CD4-positive, alpha-beta T cell treated with Interleukin-6 for 4 hours (primary cell): ENCODE measurements at regions not wholly inside any gene's neighbourhood (a gene's known extent, or its start where the extent isn't known, plus 50 kb on each side); places are given as distances from the start of the nearest gene placed in this dataset.
"Not testable (repeated sequence)": the region's sequence is repeated elsewhere in the genome, so short reads cannot be mapped to it uniquely, and the experiment has no call there.

ENCODE experiments used
- DNase-seq: peaks from one replicate; pipeline ENCODE4 v3.0.0-alpha.2; 2020; ENCODE audit warnings: mixed read lengths

- not testable (repeated sequence) for DNase-seq
These were observed 893.9 kb downstream of the SLC6A15 start for GRCh38 chr12:84018556-84019179.

DNA sequence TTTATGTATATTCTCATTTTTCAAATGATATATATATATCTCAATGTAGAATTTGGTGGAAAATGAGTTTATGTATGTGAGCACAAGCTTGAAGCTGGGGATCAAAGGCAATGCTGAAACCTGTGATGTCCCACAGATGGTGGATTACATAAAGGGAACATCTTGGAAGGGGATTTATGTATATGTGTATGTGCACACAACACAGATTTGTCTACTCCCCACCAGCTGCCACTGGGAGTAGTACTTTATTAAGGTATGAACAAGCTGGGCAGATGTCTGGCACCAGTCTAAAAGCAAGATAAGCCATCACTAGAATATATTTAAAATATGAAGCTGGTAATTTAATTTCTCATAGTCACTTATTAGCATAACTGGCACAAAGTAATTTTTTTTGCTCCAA, 895.6 kb downstream of the SLC6A15 start:
- no peak for DNase-seq

DNA sequence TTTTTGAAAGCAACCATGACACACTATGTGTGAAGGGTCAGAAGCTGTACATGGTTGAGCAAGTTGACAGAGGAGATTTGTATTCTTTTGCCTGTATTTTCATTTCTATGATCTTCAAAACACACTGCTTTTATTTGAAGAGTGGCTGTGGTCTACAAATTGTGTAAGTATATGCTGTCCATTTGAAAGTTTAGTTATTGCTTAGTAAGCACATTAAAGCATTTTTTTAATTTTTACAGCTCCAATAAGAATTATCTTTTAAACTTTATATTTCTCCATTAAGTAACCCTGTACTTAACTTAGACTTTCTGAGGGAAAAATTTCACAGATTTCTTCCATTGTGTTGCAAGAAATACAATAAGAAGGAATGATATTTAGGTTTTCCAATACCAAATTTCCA, 915.2 kb downstream of the SLC6A15 start:
- no peak for DNase-seq

- DNase-seq = no peak
These were observed 915.9 kb downstream of the SLC6A15 start for GRCh38 chr12:83996671-83997070.

DNA sequence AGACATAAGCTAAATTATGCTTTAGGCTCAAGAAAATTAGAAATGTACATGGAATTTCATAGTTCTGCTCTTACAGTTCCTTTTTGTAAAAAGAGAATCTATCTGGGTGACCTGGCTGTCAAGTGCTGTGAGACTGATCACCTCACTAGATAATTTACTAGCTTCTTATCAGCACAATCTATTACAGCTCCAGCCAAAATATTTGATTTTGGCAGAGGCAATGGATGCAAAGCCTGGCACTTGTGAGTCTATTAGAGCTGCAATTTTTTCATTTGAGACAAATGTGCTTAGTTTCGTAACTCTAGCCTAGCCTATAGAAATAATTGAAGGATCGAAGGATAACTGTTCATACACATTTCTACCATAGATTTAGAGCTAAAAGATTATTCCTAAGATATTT, 927.5 kb downstream of the SLC6A15 start:
- no peak for DNase-seq

DNA sequence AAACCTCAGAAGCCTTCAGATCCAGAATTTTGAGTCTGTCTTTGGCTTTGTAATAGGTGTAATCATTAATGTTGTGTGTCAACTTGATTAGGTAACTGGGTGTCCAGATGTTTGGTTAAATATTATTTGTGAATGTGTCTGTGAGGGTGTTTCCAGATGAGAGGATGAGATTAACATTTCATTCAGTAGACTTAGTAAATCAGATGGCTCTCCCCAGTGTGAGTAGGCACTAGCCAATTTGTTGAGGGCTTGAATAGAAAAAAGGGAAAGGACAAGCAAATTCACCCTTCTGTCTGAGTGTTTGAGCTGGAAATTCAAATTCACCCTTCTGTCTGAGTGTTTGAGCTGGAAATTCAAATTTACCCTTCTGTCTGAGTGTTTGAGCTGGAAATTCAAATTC, 932.2 kb downstream of the SLC6A15 start:
- DNase-seq = no peak

GRCh38 chr12:83979785-83980184, 932.8 kb downstream of the SLC6A15 start:
- no peak for DNase-seq

DNA sequence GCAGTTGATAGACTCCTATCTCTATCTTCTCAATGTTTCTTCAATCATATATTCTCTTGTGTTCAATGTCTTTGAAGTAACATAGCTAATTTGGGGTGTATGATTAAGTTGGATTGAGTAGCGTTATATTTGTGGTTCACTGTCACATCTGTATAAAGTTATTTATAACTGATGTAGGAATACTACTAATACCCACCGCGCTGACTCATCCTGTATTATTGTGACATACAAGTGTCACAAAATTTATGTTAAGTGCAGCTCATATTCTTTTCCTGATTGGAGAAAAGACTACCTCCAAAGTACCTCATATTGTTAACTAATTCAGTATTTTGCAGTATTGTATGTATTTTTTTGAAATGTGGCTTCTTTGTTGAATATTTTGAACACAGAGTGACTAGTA, 940.8 kb downstream of the SLC6A15 start:
- no peak for DNase-seq

DNA sequence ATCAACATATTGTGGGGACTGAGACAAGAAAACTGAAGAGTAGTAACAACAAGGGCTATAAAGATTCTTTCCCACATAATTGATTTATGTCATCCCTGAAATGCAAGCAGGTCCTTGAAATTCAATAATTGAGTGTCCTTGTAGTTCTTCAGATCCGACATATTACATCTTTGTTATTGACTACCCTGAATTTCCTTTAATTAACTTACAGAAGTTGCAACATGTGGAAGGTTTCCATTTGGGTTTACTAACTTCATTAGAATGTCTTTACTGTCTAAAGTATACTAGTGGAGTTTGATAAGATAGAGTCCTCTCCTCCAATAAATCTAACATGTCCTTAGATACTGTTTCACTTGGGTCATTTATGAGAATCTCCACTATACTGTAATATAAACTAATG, 951.8 kb downstream of the SLC6A15 start:
- DNase-seq = no peak

GRCh38 chr12:83958997-83959396, 953.6 kb downstream of the SLC6A15 start:
- DNase-seq = no peak

DNA sequence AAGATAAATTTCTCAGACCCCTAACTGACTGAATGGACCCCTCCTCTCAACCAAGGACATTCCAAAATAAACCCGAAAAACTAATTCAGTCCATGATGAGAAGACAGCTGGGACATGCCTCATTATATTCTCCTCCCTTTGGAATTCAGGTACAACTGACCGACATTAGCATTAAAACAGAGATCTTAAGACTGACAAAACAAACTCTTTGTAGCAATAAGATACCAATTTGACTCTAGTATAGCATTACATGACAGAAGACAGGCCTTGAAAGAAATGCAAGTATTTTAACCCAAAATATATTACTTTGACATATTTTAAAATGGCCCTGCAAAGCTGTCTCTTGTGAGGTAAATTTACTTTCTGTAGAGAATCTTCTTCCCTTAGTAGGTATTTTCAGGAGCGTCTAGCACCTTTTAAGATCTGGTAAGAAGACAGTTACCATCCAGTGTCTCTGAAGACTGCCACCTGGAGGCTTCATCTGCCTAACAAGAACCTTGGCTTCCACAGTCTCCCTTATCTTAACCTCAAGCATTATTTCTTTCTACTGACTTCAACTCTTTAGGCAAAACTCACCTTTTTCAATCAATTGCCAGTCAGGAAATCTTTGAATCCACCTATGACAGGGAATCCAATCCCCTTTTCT, 957.5 kb downstream of the SLC6A15 start:
- DNase-seq = no peak

DNA sequence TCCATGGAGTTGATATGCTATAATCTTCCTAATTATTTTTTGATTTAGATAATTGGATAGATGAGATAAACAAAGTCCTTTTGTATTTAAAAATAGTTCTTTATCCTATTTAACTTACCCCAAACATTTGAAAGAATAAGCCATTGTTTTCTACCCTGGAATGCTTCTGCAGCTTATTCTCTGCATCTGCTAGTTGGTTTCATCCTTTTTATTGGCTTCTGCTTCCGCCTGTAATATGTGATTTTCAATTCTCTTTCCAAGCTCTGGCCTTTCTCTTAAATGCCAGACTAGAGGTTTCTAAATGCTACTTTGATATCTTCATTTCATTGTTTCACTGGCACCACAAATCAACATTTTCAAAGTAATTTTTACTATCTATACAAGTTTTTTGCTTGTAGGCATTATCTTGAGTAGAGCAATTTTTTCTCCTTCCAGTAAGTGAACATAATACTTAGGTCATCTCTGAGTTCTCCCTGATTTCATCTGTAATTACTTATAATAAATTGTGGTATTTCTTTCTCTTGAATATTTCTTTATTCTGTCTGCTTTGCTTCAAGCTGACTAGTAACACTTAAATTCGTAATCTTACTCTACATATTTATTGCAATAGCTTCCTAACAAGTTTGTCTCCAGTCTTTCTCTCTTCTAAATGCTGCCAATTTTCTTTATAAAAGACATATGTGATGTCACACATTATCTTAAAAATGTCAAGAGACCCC, 958.4 kb downstream of the SLC6A15 start:
- no peak for DNase-seq

DNA sequence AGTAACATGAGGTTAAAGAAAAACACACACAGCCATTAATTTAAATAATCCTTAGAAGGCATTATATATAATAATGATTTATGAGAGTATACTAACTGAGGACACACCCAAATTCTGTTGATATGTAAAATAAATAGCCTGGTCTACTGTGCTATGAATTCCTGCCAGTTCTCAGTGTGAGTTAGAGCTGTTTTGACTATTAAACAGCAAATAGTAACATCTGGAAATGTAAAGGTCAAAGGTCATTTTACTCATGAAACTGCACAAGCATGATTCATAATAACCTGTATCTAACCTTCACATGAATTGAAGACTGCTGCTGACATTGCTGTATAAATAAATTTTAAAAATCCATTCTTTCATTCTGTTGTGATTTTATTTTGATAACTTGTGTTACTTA, 966.7 kb downstream of the SLC6A15 start:
- no peak for DNase-seq

DNA sequence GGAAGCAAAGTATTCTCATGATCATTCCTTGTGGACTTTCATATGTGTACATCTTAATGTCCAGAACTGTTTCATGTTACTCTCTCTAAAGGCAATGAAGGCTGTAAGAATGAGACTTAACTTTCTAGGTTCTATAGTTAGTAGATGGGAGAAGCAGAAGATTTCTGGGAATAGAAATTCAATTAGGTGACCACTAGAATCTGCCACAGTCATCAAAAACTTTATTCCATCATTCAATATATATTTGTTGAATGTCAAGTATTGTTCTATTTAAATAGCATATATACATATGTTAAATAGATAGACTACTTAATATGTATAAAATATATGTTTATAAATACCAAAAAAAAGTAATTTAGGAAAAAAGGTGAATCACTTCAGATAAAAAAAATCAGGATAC, 972.9 kb downstream of the SLC6A15 start:
- no peak for DNase-seq

DNA sequence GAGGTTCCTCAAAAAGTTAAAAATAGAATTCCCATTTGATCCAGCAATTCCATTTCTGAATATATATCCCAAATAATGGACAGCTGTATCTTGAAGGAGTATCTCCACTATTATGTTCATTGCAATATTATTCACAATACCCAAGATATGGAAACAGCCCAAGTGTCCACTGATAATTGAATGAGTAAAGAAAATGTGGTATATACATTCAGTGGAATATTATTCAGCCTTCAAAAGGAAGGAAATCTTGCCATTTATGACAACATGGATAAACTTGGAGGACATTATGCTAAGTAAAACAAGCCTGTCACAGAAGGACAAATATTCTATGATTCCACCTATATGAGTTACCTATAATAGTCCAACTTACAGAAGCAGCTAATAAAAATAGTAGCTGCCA, 979.0 kb downstream of the SLC6A15 start:
- DNase-seq = no peak

DNA sequence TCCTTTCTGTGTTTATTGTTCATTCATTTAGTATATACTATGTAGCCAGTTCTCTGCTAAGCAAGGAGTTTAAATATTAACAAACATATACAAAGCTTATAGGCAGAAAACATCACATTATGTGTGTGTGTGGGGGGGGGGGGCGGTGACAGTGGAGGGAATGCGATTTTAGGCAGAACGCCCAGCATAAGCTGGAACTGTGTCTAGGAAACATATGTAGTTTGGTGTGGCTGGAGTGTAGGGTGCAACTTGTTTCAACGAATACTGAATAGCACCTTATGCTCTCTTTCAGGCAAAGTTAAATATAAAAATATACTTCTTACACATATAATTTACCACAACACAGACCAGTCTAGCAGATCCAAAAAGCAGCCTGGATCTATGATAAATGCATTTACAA, 980.6 kb downstream of the SLC6A15 start:
- DNase-seq = no peak

DNA sequence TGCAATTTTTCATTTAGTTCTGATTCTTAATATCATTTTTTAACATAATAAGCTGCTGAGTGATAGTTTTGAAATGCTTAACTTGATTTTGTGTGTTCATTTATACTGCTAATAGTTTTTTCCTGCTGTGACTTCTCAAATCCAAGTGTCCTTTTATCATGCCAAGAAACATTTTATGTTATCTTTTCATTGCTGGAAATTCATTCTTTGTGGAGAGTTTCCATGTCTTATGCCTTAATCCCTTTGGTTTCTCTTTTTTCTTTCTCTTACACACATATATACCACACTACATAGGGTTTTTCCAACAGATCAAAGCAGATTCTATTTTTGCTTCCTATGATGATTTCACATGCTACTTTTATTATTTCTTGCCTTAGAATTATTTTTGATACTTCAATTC, 981.1 kb downstream of the SLC6A15 start:
- DNase-seq = no peak

DNA sequence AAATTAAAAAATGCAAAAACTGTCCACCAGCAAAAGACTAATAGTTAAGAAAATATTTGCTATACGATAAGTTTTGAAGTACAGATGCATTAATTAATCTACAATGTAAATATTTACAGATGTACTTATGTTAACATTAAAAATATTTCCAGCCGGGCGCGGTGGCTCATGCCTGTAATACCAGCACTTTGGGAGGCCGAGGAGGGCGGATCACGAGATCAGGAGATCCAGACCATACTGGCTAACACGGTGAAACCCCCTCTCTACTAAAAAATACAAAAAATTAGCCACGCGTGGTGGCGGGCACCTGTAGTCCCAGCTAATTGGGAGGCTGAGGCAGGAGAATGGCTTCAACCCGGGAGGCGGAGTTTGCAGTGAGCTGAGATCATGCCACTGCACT, 982.8 kb downstream of the SLC6A15 start:
- not testable (repeated sequence) for DNase-seq

DNA sequence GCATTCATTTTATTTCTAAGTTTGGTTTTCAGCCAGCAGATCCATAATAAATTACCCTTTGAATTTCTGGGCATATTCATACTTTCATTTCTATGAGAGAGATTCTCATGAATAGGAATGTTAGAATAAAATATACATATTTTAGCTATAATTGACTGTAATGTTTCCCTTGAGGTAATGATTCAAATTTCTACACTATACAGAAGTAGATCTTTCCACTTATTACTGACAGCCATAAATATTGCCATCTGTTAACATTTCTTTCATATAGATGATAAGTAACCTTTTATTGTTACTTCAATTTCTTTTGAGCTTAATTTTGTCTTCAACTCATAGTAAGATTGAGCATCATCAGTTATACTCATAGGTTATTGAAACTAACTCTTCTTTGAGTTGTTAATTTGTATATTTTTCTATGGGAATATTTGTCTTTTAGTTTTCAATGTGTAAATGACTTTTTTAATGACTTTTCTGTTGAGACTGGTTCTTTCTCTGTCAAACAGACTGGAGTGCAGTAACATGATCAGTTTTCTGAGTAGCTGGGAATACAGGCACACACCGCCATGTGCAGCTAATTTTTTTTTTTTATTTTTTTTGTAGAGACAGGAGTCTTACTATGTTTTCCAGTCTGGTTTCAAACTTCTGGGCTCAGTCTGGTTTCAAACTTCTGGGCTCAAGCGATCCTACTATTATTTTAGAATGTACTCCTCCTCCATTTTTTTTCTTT, 991.6 kb downstream of the SLC6A15 start:
- no peak for DNase-seq

GRCh38 chr12:83919081-83919480, 993.5 kb downstream of the SLC6A15 start:
- no peak for DNase-seq

- DNase-seq = no peak
These were observed 1008.4 kb downstream of the SLC6A15 start for GRCh38 chr12:83904175-83904574.

GRCh38 chr12:83896416-83896815, 1016.2 kb downstream of the SLC6A15 start:
- no peak for DNase-seq

DNA sequence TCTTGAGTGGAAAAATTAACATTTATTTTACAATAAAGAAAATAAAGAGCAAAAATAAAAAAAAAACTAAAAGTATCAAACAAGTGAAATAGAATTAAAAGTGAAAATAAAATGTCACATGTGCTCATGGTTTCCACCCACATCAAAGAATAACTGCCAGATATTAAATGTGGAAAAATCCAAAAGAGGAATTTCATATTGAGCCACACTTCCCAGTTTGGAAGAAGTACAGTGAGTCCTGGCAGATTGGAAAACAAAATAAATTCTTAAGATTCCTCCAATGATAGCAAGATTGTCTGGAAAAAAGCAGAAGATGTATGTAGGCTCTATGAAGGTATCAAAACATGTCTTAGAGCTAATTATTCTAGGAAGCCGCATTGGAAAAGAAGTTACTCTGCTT, 1019.5 kb downstream of the SLC6A15 start:
- no peak for DNase-seq

GRCh38 chr12:83889745-83890144, 1022.9 kb downstream of the SLC6A15 start:
- no peak for DNase-seq
